GM19193 (cell line): ENCODE measurements at regions not wholly inside any gene's neighbourhood (a gene's known extent, or its start where the extent isn't known, plus 50 kb on each side); places are given as distances from the start of the nearest gene placed in this dataset.

Source experiments
- POLR2A ChIP-seq: IDR thresholded peaks from 4 replicates; pipeline ENCODE4 v1.6.1; 2011; ENCODE audit not compliant: insufficient read depth, insufficient read length; ENCODE audit errors: extremely low read depth

- no peak for TF ChIP-seq POLR2A
Measured at GRCh38 chr10:3400348-3400747, 227.8 kb upstream of the PITRM1 start.

- TF ChIP-seq POLR2A: no peak
Measured at GRCh38 chr10:3399756-3400155, 227.2 kb upstream of the PITRM1 start.

- TF ChIP-seq POLR2A: no peak
Measured at GRCh38 chr10:3398825-3399646, 226.5 kb upstream of the PITRM1 start.

- no peak for TF ChIP-seq POLR2A
Measured at GRCh38 chr10:3397846-3398245, 225.3 kb upstream of the PITRM1 start.

GRCh38 chr10:3397231-3397630, 224.6 kb upstream of the PITRM1 start:
- TF ChIP-seq POLR2A: no peak

GRCh38 chr10:3396116-3396515, 223.5 kb upstream of the PITRM1 start:
- TF ChIP-seq POLR2A: no peak

GRCh38 chr10:3395458-3395861, 222.9 kb upstream of the PITRM1 start:
- TF ChIP-seq POLR2A: no peak

GRCh38 chr10:3395041-3395440, 222.5 kb upstream of the PITRM1 start:
- TF ChIP-seq POLR2A: no peak

GRCh38 chr10:3393958-3394357, 221.4 kb upstream of the PITRM1 start:
- no peak for TF ChIP-seq POLR2A

GRCh38 chr10:3391657-3392056, 219.1 kb upstream of the PITRM1 start:
- no peak for TF ChIP-seq POLR2A

- TF ChIP-seq POLR2A: no peak
Measured at GRCh38 chr10:3389130-3389529, 216.5 kb upstream of the PITRM1 start.

- no peak for TF ChIP-seq POLR2A
Measured at GRCh38 chr10:3385487-3385886, 212.9 kb upstream of the PITRM1 start.

- TF ChIP-seq POLR2A: no peak
Measured at GRCh38 chr10:3382092-3382491, 209.5 kb upstream of the PITRM1 start.

- TF ChIP-seq POLR2A: no peak
Measured at GRCh38 chr10:3380406-3381050, 207.9 kb upstream of the PITRM1 start.

- TF ChIP-seq POLR2A: no peak
Measured at GRCh38 chr10:3376631-3377030, 204.0 kb upstream of the PITRM1 start.

GRCh38 chr10:3375505-3375904, 202.9 kb upstream of the PITRM1 start:
- no peak for TF ChIP-seq POLR2A
